AG04449 (cell line): ENCODE measurements at regions not wholly inside any gene's neighbourhood (a gene's known extent, or its start where the extent isn't known, plus 50 kb on each side); places are given as distances from the start of the nearest gene placed in this dataset.

ENCODE experiments used
- CTCF ChIA-PET: fragments of 350-600 bp; formaldehyde crosslinking; extraction: SDS; loops from one replicate; lab custom pipeline; 2021; ENCODE audit warnings: antibody characterized with exemption; lab: Yijun Ruan, JAX
- POLR2A ChIA-PET: fragments of 400-600, 350-600 bp; formaldehyde crosslinking; extraction: SDS; loops from one replicate; lab custom pipeline; 2020; ENCODE audit warnings: antibody characterized with exemption, inconsistent platforms; lab: Yijun Ruan, JAX
- DNase-seq: peaks from one replicate; pipeline ENCODE4 v3.0.0-alpha.2; 2010; ENCODE audit warnings: low read depth, low spot score
- H3K4me3 ChIP-seq: 2 replicates; pipeline ENCODE4 v1.5.1; 2011; ENCODE audit warnings: low read depth, mild to moderate bottlenecking, control low read depth, low read length
- CTCF ChIP-seq: IDR thresholded peaks from one replicate; pipeline ENCODE4 v1.5.1; 2011; ENCODE audit warnings: mild to moderate bottlenecking, moderate library complexity, low read length, control low read depth, inconsistent platforms; ENCODE audit not compliant: insufficient read depth; ENCODE audit errors: missing control alignments

- CTCF ChIA-PET: no interaction called here
- no peak for DNase-seq
- no peak overlapping the region for H3K4me3 ChIP-seq
- no peak for TF ChIP-seq CTCF
- POLR2A ChIA-PET: no interaction called here
Observed at GRCh38 chr5:30781643-30782042, 411.8 kb upstream of the CDH6 start.

- no peak for DNase-seq
- no peak for TF ChIP-seq CTCF
- no peak overlapping the region for H3K4me3 ChIP-seq
- ChIA-PET CTCF (no interaction called here), POLR2A (no interaction called here)
Observed at GRCh38 chr5:30768056-30768690, 425.3 kb upstream of the CDH6 start.

- ChIA-PET CTCF (no interaction called here), POLR2A (no interaction called here)
- H3K4me3 ChIP-seq: no peak overlapping the region
- no peak for TF ChIP-seq CTCF
- no peak for DNase-seq
Observed at GRCh38 chr5:30765706-30766105, 427.8 kb upstream of the CDH6 start.

- ChIA-PET POLR2A (no interaction called here), CTCF (no interaction called here)
- no peak overlapping the region for H3K4me3 ChIP-seq
- TF ChIP-seq CTCF: no peak
- DNase-seq: no peak
Observed at GRCh38 chr5:30765227-30765626, 428.3 kb upstream of the CDH6 start.

GRCh38 chr5:30764704-30765103 lies 428.8 kb upstream of the CDH6 start:
- no peak for DNase-seq
- CTCF ChIA-PET: no interaction called here
- POLR2A ChIA-PET: no interaction called here

GRCh38 chr5:30759731-30760130 lies 433.8 kb upstream of the CDH6 start:
- H3K4me3 ChIP-seq: no peak overlapping the region
- CTCF ChIA-PET: no interaction called here
- no peak for DNase-seq
- POLR2A ChIA-PET: no interaction called here
- no peak for TF ChIP-seq CTCF

More at GRCh38 chr5:30764704-30765103, 428.8 kb upstream of the CDH6 start:
- no peak for TF ChIP-seq CTCF
- no peak overlapping the region for H3K4me3 ChIP-seq
